Nephron (organoid): ENCODE measurements at regions not wholly inside any gene's neighbourhood (a gene's known extent, or its start where the extent isn't known, plus 50 kb on each side); places are given as distances from the start of the nearest gene placed in this dataset.

Experiments used
- H3K27ac Mint-ChIP-seq, 3 experiments: 2 replicates each; pipeline ENCODE4 v1.8.0; 2020; ENCODE audit warnings: mixed read lengths in 3 of 3, mild to moderate bottlenecking in 2 of 3, moderate library complexity in 1 of 3
- H3K27me3 Mint-ChIP-seq: 2 replicates; pipeline ENCODE4 v1.8.0; 2021; ENCODE audit warnings: low read depth, mild to moderate bottlenecking, moderate library complexity, mixed read lengths
- H3K36me3 Mint-ChIP-seq: 2 replicates; pipeline ENCODE4 v1.8.0; 2020; ENCODE audit warnings: low read depth, mixed read lengths
- H3K4me1 Mint-ChIP-seq: 2 replicates; pipeline ENCODE4 v1.8.0; 2020; ENCODE audit warnings: mixed read lengths
- H3K4me3 Mint-ChIP-seq, 3 experiments: 2 replicates each; pipeline ENCODE4 v1.8.0; 2020; ENCODE audit warnings: mild to moderate bottlenecking in 3 of 3, mixed read lengths in 3 of 3, moderate library complexity in 2 of 3
- H3K9me3 Mint-ChIP-seq: 2 replicates; pipeline ENCODE4 v1.8.0; 2020; ENCODE audit warnings: mixed read lengths
- CTCF ChIP-seq, 3 experiments: fragments of 200-600 bp; sonication (generic); IDR thresholded peaks; one replicate each; pipeline ENCODE4 v1.5.0; 2021; ENCODE audit warnings: antibody characterized with exemption in 3 of 3; ENCODE audit not compliant: unreplicated experiment in 3 of 3

GRCh38 chr11:128190312-128190711, 397.0 kb downstream of the ETS1 start:
- H3K9me3 Mint-ChIP-seq: peaks cover 10% of the 10 kb centered on the region
- H3K4me1 Mint-ChIP-seq: peaks cover 20% of the 10 kb centered on the region
- H3K27ac Mint-ChIP-seq: no peak overlapping the region
- no peak for TF ChIP-seq CTCF (IDR thresholded peaks at IDR 0.05; ENCODE audit: unreplicated experiment in 3 of 3)
- no peaks in the 10 kb centered on the region for H3K36me3 Mint-ChIP-seq
- H3K4me3 Mint-ChIP-seq: no peak overlapping the region
- no peaks in the 10 kb centered on the region for H3K27me3 Mint-ChIP-seq

GRCh38 chr11:128189823-128190222, 397.5 kb downstream of the ETS1 start:
- no peaks in the 10 kb centered on the region for H3K36me3 Mint-ChIP-seq
- no peaks in the 10 kb centered on the region for H3K27me3 Mint-ChIP-seq
- TF ChIP-seq CTCF (IDR thresholded peaks at IDR 0.05; ENCODE audit: unreplicated experiment in 3 of 3): no peak
- peaks cover 15% of the 10 kb centered on the region for H3K4me1 Mint-ChIP-seq
- H3K4me3 Mint-ChIP-seq: no peak overlapping the region
- no peak overlapping the region for H3K27ac Mint-ChIP-seq
- peaks cover 14% of the 10 kb centered on the region for H3K9me3 Mint-ChIP-seq

- peak overlapping the region; percentile 2 to 75 (median 55) for H3K27ac Mint-ChIP-seq
- no peak overlapping the region for H3K4me3 Mint-ChIP-seq
- no peaks in the 10 kb centered on the region for H3K27me3 Mint-ChIP-seq
- no peak for TF ChIP-seq CTCF (IDR thresholded peaks at IDR 0.05; ENCODE audit: unreplicated experiment in 3 of 3)
- peaks cover 14% of the 10 kb centered on the region for H3K4me1 Mint-ChIP-seq
- peaks cover 5% of the 10 kb centered on the region for H3K36me3 Mint-ChIP-seq
- H3K9me3 Mint-ChIP-seq: peaks cover 21% of the 10 kb centered on the region
These were observed 398.9 kb downstream of the ETS1 start for GRCh38 chr11:128188346-128189004.

GRCh38 chr11:128187835-128188234, 399.5 kb downstream of the ETS1 start:
- Mint-ChIP-seq H3K27ac (peak overlapping the region; percentile 2 to 75 (median 61)), H3K4me1 (peaks cover 14% of the 10 kb centered on the region), H3K9me3 (peaks cover 21% of the 10 kb centered on the region), H3K4me3 (no peak overlapping the region), H3K36me3 (peaks cover 5% of the 10 kb centered on the region), H3K27me3 (no peaks in the 10 kb centered on the region)
- TF ChIP-seq CTCF (IDR thresholded peaks at IDR 0.05; ENCODE audit: unreplicated experiment in 3 of 3): no peak

GRCh38 chr11:128187377-128187776, 400.0 kb downstream of the ETS1 start:
- H3K27ac Mint-ChIP-seq: peak overlapping the region in 1 of 3 experiments; percentile 61
- no peak for TF ChIP-seq CTCF (IDR thresholded peaks at IDR 0.05; ENCODE audit: unreplicated experiment in 3 of 3)
- peaks cover 5% of the 10 kb centered on the region for H3K36me3 Mint-ChIP-seq
- peaks cover 21% of the 10 kb centered on the region for H3K9me3 Mint-ChIP-seq
- peaks cover 14% of the 10 kb centered on the region for H3K4me1 Mint-ChIP-seq
- H3K27me3 Mint-ChIP-seq: no peaks in the 10 kb centered on the region
- H3K4me3 Mint-ChIP-seq: no peak overlapping the region

- Mint-ChIP-seq H3K36me3 (peaks cover 5% of the 10 kb centered on the region), H3K4me1 (peaks cover 28% of the 10 kb centered on the region), H3K27ac (no peak overlapping the region), H3K27me3 (no peaks in the 10 kb centered on the region), H3K4me3 (no peak overlapping the region), H3K9me3 (peaks cover 21% of the 10 kb centered on the region)
- TF ChIP-seq CTCF (IDR thresholded peaks at IDR 0.05; ENCODE audit: unreplicated experiment in 3 of 3): no peak
These were observed 402.4 kb downstream of the ETS1 start for GRCh38 chr11:128184981-128185380.
